ENCODE measurements at regions not wholly inside any gene's neighbourhood (a gene's known extent, or its start where the extent isn't known, plus 50 kb on each side); places are given as distances from the start of the nearest gene placed in this dataset.

DNA sequence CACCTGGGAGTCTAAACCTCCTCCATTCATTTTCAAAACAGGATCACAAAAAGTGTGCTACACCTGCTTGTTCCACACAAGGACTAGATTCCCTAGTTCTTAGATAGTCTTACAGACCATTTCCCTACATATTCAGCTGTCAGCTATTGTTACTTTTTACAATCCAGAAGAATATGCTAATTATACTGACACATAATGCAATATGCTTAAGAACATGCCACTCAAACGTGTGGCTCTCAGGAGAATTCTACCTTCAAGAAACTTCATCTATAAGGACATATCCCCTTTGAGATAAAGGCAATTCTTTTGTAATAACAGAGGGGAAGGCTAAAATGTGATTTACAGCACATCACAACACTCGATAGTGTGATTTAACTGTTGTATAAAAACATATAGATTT lies 456.1 kb upstream of the ARRDC3 start (continued):
- TF ChIP-seq ESRRA (CRISPR knock-in tag; IDR thresholded peaks at IDR 0.05; ENCODE audit: borderline replicate concordance) (no peak), SMAD4 (CRISPR knock-in tag; IDR thresholded peaks at IDR 0.05) (no peak), TEAD4 (CRISPR knock-in tag; IDR thresholded peaks at IDR 0.05) (no peak)

DNA sequence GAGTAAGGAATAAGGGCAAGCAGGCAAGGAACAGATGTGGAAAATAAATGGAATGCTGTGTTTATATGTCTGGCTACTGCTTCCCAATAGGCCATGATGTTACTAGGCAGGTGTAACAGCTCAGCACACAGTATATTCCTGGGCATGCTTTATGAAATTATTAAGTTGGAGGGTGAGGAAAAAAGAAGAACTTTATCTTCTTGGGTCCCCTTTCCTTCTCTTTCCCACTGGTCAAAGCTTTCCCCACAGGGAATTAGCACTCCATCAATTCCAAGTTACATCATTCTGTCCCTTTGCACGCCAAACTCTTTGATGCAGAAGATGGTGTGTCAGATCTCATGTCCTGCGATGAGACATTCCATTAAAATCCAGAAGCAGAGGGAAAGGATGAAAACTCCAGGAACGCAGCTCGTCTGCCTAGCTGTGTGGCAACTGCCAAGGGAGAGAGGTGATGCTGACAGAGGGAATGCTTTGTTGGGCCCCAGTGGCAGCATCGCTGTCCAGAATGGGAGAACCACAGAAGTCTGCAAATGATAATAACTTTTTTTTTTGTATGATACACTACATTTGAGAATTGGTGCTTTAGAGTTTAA lies 447.3 kb upstream of the ARRDC3 start:
- ChIA-PET CTCF (no interaction called here), POLR2A (no interaction called here)
- Mint-ChIP-seq H3K4me3 (no peak overlapping the region), H3K27me3 (ENCODE audit: low read depth) (no peaks in the 10 kb centered on the region), H3K36me3 (no peaks in the 10 kb centered on the region), H3K4me1 (peaks cover 3% of the 10 kb centered on the region), H3K27ac (no peak overlapping the region), H3K9me3 (no peaks in the 10 kb centered on the region)
- DNase-seq (ENCODE audit: low spot score) (no peak), ATAC-seq (no peak)
- TF ChIP-seq, protein P1, sequence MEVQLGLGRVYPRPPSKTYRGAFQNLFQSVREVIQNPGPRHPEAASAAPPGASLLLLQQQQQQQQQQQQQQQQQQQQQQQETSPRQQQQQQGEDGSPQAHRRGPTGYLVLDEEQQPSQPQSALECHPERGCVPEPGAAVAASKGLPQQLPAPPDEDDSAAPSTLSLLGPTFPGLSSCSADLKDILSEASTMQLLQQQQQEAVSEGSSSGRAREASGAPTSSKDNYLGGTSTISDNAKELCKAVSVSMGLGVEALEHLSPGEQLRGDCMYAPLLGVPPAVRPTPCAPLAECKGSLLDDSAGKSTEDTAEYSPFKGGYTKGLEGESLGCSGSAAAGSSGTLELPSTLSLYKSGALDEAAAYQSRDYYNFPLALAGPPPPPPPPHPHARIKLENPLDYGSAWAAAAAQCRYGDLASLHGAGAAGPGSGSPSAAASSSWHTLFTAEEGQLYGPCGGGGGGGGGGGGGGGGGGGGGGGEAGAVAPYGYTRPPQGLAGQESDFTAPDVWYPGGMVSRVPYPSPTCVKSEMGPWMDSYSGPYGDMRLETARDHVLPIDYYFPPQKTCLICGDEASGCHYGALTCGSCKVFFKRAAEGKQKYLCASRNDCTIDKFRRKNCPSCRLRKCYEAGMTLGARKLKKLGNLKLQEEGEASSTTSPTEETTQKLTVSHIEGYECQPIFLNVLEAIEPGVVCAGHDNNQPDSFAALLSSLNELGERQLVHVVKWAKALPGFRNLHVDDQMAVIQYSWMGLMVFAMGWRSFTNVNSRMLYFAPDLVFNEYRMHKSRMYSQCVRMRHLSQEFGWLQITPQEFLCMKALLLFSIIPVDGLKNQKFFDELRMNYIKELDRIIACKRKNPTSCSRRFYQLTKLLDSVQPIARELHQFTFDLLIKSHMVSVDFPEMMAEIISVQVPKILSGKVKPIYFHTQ (CRISPR knock-in tag; IDR thresholded peaks at IDR 0.05), result no peak
- TF ChIP-seq NFATC4 (CRISPR knock-in tag; IDR thresholded peaks at IDR 0.05) (no peak), TP53 (CRISPR knock-in tag; IDR thresholded peaks at IDR 0.05) (no peak), NR2C2 (CRISPR knock-in tag; IDR thresholded peaks at IDR 0.05) (no peak), MXD4 (CRISPR knock-in tag; IDR thresholded peaks at IDR 0.05; ENCODE audit: borderline replicate concordance) (no peak), CREM (CRISPR knock-in tag; IDR thresholded peaks at IDR 0.05) (no peak), SP1 (CRISPR knock-in tag; conservative IDR thresholded peaks at IDR 0.05) (no peak), ZBTB21 (CRISPR knock-in tag; IDR thresholded peaks at IDR 0.05; ENCODE audit: borderline replicate concordance) (no peak), ZNF317 (CRISPR knock-in tag; IDR thresholded peaks at IDR 0.05; ENCODE audit: borderline replicate concordance, low read depth) (no peak)
- TF ChIP-seq, protein P2, sequence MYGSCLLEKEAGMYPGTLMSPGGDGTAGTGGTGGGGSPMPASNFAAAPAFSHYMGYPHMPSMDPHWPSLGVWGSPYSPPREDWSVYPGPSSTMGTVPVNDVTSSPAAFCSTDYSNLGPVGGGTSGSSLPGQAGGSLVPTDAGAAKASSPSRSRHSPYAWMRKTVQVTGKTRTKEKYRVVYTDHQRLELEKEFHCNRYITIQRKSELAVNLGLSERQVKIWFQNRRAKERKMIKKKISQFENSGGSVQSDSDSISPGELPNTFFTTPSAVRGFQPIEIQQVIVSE (CRISPR knock-in tag; IDR thresholded peaks at IDR 0.05; ENCODE audit: borderline replicate concordance), result no peak
- TF ChIP-seq, protein P3, sequence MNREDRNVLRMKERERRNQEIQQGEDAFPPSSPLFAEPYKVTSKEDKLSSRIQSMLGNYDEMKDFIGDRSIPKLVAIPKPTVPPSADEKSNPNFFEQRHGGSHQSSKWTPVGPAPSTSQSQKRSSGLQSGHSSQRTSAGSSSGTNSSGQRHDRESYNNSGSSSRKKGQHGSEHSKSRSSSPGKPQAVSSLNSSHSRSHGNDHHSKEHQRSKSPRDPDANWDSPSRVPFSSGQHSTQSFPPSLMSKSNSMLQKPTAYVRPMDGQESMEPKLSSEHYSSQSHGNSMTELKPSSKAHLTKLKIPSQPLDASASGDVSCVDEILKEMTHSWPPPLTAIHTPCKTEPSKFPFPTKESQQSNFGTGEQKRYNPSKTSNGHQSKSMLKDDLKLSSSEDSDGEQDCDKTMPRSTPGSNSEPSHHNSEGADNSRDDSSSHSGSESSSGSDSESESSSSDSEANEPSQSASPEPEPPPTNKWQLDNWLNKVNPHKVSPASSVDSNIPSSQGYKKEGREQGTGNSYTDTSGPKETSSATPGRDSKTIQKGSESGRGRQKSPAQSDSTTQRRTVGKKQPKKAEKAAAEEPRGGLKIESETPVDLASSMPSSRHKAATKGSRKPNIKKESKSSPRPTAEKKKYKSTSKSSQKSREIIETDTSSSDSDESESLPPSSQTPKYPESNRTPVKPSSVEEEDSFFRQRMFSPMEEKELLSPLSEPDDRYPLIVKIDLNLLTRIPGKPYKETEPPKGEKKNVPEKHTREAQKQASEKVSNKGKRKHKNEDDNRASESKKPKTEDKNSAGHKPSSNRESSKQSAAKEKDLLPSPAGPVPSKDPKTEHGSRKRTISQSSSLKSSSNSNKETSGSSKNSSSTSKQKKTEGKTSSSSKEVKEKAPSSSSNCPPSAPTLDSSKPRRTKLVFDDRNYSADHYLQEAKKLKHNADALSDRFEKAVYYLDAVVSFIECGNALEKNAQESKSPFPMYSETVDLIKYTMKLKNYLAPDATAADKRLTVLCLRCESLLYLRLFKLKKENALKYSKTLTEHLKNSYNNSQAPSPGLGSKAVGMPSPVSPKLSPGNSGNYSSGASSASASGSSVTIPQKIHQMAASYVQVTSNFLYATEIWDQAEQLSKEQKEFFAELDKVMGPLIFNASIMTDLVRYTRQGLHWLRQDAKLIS (CRISPR knock-in tag; IDR thresholded peaks at IDR 0.05; ENCODE audit: borderline replicate concordance), result no peak
- TF ChIP-seq, protein P4, sequence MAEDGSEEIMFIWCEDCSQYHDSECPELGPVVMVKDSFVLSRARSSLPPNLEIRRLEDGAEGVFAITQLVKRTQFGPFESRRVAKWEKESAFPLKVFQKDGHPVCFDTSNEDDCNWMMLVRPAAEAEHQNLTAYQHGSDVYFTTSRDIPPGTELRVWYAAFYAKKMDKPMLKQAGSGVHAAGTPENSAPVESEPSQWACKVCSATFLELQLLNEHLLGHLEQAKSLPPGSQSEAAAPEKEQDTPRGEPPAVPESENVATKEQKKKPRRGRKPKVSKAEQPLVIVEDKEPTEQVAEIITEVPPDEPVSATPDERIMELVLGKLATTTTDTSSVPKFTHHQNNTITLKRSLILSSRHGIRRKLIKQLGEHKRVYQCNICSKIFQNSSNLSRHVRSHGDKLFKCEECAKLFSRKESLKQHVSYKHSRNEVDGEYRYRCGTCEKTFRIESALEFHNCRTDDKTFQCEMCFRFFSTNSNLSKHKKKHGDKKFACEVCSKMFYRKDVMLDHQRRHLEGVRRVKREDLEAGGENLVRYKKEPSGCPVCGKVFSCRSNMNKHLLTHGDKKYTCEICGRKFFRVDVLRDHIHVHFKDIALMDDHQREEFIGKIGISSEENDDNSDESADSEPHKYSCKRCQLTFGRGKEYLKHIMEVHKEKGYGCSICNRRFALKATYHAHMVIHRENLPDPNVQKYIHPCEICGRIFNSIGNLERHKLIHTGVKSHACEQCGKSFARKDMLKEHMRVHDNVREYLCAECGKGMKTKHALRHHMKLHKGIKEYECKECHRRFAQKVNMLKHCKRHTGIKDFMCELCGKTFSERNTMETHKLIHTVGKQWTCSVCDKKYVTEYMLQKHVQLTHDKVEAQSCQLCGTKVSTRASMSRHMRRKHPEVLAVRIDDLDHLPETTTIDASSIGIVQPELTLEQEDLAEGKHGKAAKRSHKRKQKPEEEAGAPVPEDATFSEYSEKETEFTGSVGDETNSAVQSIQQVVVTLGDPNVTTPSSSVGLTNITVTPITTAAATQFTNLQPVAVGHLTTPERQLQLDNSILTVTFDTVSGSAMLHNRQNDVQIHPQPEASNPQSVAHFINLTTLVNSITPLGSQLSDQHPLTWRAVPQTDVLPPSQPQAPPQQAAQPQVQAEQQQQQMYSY (CRISPR knock-in tag; IDR thresholded peaks at IDR 0.05), result no peak
